A172 (cell line): ENCODE measurements at regions not wholly inside any gene's neighbourhood (a gene's known extent, or its start where the extent isn't known, plus 50 kb on each side); places are given as distances from the start of the nearest gene placed in this dataset.
A peak's percentile ranks its signal among the peaks of the same experiment; 100 is the strongest.
"Not testable (repeated sequence)": the region's sequence is repeated elsewhere in the genome, so short reads cannot be mapped to it uniquely, and the experiment has no call there.

Experiments used
- DNase-seq: peaks from one replicate; pipeline ENCODE4 v3.0.0-alpha.2; 2015; ENCODE audit warnings: low spot score

DNA sequence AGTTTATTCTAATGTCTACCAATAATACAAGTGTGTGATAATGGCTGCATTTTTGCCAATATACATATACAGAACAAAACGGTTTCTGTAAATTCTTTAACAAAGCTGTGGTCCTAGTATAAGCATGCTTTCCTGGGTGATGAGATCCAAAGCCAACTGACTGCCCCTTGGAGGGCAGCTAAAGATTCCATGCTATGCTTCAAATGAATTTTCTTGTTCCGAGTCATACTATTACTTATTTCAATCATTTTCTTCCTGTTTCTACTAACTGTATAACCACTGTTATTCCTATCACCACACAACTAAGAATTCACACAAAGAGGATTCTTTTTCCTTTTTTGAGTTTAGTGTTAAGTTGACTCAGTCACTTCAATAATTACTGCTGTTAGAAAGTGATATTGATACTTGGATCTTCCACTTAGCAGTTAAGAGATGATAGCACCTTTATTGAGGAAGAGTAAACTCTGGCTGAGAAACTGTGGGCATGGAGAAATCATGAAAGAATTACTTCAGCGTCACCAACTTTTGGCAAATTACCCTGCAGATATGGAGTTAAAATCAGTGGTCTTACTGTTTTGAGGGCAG, 197.5 kb downstream of the ARL4A start:
- DNase-seq = peak; percentile 48

DNA sequence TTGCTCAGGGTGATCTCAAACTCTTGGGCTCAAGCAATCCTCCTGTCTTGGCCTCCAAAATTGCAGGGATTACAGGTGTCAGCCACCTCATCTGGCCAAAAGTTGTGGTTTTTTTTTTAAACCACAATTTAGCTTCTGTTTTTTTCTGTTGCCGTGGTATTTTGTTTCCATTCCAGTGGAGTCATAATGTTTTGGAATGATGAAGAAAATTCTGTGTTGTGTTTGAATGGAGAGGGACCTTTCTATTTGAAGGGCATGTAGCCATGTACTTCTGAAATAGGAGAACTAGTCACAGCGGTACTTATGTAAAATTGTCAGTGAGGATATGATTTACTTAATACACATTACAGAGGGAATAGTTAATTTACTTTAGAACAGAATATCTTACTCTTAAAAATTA, 201.3 kb downstream of the ARL4A start:
- peak; percentile 7 for DNase-seq

DNA sequence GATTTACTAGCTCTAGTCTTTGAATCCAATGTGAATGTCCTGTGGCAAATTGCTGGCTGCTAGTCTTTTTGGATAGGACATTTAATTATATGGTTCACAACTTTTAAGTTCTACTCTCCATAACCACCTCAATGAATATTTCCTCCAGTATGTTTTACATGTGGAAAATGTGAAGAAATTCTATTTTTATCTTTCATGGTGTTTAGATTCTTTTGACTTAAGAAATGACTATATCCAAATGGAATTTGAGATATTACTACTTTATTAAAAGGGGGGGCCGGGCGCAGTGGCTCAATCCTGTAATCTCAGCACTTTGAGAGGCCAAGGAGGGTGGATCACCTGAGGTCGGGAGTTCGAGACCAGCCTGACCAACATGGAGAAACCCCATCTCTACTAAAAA, 202.0 kb downstream of the ARL4A start:
- DNase-seq = peak; percentile 57

DNA sequence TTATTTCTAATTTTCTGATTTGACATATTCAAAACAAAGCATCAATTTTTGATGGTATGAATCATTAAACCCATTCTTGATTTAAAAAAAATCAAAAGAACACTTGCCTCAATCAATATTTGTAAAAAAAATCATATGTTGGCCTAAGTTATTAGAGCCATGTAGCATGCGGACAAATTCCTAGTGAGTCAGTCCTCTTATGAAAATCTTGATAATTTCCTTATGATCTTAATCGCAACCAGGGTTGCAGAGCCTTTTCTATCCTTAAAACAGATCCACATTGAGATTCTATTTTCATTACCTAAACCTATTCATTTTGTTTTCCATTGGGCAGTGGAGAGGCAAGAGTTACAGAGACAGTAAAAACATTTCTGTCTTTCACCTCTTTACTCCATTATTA, 203.2 kb downstream of the ARL4A start:
- no peak for DNase-seq

DNA sequence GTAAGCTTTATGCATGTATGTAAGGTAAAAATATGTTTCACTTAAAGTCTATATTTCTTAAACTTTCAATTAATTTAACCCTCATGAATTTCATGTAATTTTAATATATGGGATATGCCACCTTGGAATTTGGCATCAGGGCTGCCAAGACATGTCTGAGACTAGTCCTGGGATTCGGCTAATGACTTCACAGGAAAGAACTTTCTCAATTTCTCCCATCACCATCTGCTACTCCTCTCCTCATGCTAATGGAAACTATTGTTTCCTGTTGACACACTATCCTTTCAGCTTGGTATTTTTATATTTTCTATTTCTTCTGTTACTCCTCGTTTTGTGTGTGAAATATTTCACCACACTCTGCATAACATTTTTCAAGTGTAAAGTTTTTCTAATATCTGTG, 205.9 kb downstream of the ARL4A start:
- DNase-seq = no peak

DNA sequence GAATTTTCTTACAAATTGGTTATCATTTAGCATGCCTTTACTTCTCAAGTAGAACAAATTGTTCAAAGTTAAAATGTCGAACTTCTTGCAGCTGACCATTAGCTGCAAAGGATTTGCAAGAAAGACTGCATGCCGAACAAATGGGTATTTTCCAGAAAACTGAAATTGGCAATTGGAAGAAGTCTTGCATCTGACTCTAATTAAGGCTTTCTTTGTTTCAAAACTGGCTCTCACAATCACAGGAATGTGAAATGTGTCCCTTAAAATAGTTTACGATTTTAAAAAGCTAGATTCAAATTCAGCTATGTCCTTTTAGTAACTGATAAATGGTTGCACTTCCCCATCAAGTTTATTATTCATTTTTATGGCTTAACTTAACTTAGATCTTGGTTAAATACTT, 207.9 kb downstream of the ARL4A start:
- no peak for DNase-seq

DNA sequence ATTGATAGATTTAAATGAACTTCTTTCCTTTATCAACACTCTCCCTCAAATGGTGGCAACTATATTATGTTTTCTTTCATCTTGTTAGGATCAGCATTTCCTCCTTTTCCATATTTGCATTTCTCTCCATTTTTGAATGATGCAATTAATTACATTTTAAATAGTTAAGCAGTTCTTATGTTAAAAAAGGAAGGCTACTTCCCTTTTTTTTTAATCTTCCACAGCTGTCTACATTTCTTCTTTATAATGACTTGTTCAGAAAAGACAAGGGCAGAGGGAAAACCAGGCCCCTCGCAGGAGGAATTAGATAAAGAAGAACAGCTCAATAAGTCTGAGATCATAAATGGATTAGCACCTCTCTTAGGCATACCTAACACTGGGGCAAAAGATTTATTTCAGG, 208.9 kb downstream of the ARL4A start:
- DNase-seq = no peak

DNA sequence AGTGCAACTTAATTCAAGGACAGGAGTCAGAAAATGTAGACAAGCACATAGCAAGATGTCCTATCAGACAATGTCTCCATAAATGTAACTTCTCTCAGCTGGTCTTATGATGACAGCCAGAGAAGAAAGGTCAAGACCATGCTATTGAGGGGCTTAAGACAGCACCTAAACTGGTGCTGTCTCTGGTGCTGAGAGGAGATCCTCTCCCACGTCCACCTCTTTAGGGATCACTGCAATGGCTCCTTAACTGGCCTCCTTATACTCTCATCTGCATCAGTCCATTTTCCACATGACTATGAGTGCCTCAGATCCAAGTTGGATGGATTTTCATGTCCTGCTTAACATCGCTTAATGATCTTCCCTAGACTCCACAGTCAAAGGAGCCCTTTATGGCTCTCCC, 210.6 kb downstream of the ARL4A start:
- no peak for DNase-seq

DNA sequence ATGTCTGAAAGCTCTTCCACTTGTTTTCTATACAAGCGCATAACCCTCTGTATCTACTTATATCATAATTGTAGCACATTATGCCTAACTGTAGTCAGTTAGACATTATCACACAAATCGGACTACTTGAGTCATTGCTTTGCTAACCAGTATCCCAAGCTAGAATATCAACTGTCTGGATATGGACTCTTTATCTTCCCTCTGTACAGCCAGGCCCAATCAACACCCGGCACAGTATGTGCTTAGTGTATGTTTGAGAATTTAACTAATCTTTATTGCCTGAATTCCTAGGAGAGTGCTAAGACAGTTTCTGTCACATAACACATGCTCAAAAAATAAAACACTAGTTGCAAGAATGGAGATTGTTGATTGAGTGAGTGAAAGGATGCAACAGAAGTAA, 211.2 kb downstream of the ARL4A start:
- DNase-seq = no peak

DNA sequence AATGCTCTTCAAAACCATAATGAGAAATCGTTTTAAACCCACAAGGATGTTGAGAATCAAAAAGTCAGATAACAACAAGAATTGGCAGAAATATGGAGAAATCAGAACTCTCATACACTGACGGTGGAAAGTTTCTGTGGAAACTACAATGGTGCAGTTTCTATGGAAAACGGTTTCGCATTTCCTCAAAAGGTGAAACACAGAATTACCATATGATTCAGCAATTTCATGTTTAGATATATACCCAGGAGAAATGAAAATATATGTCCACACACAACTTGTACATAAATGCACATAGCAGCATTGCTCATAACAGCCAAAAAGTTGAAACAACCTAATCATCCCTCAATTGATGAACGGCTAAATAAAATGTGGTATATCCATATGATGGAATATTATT, 218.2 kb downstream of the ARL4A start:
- DNase-seq = no peak

DNA sequence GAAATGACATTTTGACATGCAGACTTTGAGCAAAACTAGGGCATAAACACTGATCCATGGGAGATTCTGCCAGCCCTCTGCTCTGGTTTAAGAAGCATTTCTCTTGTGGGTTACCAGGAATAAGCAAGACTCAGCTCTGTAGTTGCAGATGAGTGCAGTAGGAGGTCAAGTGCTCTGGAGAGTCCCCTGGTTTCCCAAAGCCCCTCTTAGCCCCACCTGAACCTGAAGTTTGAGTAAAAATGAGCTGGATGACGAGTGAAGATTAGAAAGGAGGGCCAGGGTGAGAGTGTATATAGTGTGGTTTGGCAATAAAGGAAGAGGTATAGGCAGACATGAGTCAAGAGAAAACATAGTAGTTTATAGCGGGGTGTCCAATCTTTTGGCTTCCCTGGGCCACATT, 220.3 kb downstream of the ARL4A start:
- DNase-seq = no peak

DNA sequence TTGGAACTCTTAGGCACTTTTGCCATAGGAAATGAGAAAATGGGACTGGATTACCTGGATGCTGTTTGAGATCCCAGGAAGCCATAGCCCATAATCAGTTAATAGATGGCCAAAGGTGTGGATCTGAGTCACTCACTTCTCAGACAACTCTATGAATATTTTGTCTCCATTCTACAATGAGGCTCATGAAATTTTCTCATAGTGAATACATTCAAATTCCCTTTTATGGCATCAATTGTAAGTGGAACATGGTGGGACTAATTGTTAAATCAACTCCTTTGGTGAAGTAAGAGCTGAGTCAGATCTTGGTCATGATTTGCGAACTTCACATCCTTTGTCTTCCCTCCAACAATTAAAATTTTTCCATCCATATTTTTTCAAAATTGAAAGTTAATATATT, 222.1 kb downstream of the ARL4A start:
- no peak for DNase-seq

DNA sequence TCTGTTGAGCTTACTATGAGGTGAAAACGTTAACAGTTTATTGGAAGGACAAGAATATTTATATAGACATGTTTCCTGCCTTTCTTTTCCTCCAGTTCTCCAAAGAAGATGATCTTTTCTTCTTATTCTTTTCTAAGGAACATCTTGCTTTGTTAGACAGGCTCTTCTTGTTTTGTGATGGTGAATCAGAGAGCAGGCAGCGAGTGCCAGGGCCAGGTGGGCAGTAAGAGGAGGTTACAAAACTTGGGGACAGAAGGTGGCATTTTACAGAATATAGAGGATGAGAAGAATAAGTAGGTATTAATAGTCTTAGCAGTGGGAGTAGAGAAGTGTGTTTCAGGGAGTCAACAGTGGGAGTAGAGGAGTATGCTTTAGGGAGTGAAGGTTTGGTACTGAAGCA, 223.6 kb downstream of the ARL4A start:
- DNase-seq = no peak

DNA sequence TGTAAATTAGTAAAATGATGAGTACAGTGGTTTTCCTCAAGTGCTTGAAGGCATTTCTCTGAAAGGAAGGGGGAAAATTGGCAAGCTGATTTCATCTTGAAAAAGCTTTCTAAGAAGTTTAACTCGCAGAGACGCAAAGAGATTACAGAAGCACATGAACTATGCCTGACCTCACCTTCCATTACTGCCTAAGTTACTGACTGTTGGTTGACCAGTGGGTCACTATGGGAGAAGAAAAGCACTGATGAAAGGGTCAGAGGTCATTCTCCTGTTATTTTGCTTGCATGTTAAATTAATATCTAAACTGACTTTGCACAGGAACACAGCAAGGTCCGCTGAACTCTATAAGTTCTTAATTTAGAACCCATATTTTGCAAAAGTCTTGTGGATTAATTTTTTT, 225.6 kb downstream of the ARL4A start:
- no peak for DNase-seq

DNA sequence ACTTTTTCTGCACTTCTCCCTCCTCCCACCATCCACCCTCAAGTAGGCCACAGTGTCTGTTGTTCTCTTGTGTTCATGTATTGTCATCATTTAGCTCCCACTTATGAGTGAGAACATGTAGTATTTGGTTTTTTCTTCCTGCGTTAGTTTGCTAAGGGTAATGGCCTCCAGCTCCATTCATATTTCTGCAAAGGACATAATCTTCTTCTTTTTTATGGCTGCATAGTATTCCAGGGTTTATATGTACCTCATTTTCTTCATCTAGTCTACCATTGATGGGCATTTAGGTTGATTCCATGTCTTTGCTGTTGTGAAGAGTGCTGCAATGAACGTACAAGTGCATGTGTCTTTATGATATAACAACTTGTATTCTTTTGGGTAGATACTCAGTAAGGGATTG, 230.4 kb downstream of the ARL4A start:
- DNase-seq = no peak

DNA sequence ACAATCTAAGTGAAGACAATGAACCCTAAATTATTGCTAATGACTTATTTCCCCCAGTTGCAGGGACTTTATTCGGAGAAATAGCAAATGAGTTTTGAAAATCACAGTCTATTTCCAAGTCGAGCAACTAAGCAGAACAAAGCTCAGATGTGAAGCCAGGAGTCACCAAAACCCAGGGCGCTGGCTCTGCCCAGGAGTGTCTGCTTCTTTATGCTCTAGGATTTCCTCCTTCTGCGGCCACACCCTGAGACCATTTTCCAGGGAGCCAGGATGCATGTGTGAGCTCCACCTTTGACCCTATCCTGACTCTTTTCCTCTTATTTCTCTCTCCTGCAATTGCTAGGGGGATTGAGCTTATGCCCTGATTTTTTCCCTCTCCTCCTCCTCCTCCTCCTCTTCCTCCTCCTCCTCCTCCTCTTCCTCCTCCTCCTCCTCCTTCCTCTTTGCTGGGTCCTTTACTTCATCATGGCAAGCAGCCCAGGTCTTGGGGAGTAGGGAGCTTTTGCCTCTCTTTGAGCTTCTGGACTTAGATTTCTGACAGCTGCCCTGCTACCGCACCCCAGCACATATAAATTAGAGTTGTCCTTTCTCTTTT, 234.4 kb downstream of the ARL4A start:
- DNase-seq = no peak

DNA sequence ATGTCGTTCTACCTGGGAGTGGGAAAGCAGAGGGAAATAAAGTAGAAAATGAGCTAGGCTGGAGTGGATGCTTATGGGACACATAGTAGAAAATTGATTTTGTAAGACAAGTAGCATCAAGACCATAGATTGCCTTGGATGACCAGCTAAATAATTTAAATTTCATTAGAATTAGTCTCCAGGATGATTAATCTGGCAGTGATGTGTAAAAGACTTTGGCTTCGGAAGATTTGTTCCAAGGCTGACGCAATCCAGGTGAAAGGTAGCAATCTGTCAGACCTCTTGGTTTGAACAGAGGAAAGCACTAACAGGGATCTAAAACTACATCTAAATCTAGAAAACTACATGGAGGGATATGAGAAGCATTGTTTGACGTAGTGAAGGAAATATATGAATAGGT, 236.5 kb downstream of the ARL4A start:
- DNase-seq = no peak

DNA sequence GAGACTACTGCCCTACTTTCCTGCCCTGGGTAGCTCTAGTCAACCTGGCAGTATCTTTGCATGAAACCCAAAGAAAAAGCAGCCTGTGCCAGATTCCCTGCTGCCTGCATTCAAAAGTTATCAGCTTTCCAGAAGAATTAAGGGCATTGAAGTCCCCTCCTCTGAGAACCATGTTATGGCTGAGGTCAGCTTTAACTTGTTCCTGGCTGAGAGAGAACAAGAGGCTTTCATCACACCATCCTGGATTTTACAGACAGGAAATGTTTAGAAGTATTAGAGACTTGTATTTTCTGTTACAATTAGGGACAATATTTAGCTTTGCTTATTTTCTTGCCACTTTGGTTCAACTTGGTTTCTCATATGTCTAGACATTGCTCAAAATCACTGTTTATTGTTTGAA, 238.8 kb downstream of the ARL4A start:
- no peak for DNase-seq

DNA sequence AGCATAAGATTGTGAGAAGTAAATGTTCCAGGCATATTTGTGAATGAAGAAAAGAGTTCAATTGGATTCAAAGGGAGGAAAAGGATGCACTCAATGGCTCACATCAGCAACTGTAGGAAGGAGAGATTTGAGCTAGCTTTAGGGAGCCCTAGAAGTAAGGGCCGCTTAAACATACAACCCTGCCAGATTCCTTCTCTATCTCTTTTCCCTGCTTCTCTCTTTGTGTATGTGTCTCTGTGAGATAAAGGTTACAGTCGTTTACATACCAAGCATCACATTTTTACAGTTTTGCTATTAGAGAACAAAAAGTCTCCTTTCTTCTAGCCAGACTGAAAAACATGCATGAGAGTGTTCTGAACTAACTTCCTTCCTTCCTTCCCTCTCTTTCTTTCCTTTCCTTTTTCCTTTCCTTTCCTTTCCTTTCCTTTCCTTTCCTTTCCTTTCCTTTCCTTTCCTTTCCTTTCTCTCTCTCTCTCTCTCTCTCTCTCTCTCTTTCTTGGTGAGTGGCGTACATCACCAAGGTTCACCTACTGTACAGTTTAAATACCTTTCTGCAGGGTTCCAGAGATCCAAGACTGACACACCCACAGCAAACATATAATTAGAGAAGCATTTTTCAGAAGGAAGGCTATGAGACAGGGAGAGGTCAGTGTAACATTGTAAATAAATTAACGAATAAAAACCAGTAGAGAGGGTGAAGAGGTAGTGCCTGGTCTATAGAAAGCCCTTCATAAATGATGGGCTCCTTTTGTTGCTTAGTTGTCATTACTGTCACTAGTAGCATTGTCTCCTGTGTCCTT, 240.4 kb downstream of the ARL4A start:
- no peak for DNase-seq

DNA sequence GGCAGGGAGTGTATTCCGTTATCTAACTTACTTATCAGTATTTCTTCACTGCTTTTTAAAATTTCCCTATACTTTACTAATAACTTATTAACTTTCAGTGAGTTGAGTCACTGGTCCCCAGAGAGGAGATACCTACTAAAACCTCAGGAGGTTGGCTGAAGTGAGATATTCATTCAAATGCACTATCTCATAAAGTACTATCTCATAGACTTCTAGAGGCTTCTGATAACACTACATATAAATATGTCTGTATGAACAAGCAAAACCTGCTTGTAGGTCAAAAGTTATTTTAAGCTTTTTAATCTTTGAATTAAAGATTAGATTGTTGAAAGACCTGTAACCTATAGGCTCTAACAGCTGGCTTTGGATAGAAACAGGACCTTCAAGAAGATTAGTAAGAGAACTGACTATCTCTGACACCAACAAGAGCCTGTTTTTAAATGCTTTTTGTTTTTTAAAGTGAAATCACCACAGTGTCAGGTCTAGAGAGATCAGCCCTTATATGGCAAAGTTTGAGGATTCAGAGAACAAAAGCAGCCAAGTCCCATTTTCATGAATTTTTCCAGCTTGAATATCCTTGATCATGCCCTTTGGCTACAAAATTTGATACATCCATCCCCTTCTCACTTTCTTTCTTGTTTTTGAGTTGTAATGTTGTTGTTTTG, 242.2 kb downstream of the ARL4A start:
- DNase-seq = no peak

DNA sequence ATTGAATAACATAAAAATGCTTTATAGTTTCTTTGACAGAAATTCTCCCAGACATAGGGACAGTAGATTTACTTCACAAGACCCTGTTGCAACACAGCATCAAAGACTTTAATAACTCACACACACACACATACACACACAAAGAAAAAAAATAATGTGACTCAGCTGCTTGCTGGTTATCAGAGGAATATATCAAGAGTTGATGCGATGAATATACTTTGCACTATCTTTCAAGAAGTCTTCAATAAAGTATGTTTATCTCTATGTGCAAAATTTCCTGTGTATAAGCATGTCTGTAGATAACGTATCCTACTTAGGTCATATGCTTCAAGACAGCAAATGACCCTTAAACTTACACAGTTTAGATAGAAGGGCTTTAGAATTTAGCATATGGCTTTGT, 243.1 kb downstream of the ARL4A start:
- no peak for DNase-seq

DNA sequence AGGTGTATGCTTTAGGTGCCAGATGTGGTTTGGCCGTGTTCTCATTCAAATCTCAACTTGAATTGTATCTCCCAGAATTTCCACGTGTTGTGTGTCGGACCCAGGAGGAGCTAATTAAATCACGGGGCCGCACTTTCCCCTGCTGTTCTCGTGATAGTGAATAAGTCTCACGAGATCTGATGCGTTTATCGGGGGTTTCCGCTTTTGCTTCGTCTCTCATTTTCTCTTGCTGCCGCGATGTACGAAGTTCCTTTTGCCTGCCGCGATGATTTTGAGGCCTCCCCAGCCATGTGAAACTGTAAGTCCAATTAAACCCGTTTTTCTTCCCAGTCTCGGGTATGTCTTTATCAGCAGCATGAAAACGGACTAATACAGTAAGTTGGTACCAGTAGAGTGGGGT, 244.0 kb downstream of the ARL4A start:
- not testable (repeated sequence) for DNase-seq

DNA sequence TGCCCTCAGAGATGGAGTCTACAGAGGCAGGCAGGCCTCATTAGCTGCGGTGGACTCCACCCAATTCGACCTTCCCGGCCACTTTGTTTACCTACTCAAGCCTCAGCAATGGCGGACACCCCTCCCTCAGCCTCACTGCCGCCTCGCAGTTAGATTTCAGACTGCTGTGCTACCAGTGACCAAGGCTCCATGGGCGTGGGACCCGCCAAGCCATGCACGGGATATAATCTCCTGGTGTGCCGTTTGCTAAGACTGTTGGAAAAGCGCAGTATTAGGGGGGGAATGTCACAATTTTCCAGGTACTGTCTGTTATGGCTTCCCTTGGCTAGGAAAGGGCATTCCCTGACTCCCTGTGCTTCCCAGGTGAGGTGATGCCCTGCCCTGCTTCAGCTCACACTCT, 252.3 kb downstream of the ARL4A start:
- no peak for DNase-seq
